Chondrocyte (in vitro differentiated cells): ENCODE measurements at regions not wholly inside any gene's neighbourhood (a gene's known extent, or its start where the extent isn't known, plus 50 kb on each side); places are given as distances from the start of the nearest gene placed in this dataset.

Source experiments
- DNase-seq: peaks from one replicate; pipeline ENCODE4 v3.0.0; 2021; ENCODE audit warnings: mixed read lengths, low spot score
- H3K27ac Mint-ChIP-seq: one replicate; pipeline ENCODE4 v1.8.0; 2021; ENCODE audit warnings: mild to moderate bottlenecking, moderate library complexity, mixed read lengths; ENCODE audit not compliant: unreplicated experiment
- H3K27me3 Mint-ChIP-seq: 2 replicates; pipeline ENCODE4 v1.8.0; 2021; ENCODE audit warnings: low read depth, mixed read lengths
- H3K36me3 Mint-ChIP-seq: 2 replicates; pipeline ENCODE4 v1.8.0; 2021; ENCODE audit warnings: low read depth, mixed read lengths
- H3K4me1 Mint-ChIP-seq: 2 replicates; pipeline ENCODE4 v1.8.0; 2021; ENCODE audit warnings: low read depth, mild to moderate bottlenecking, mixed read lengths
- H3K4me3 Mint-ChIP-seq: one replicate; pipeline ENCODE4 v1.8.0; 2021; ENCODE audit warnings: mild to moderate bottlenecking, moderate library complexity, mixed read lengths; ENCODE audit not compliant: unreplicated experiment
- H3K9me3 Mint-ChIP-seq: 2 replicates; pipeline ENCODE4 v1.8.0; 2021; ENCODE audit warnings: low read depth, mixed read lengths
- TF ChIP-seq, protein P1 (sequence below): fragments of 200-600 bp; sonication (generic); IDR thresholded peaks from 2 replicates; pipeline ENCODE4 v1.5.0; 2021; ENCODE audit warnings: antibody characterized with exemption, mild to moderate bottlenecking, moderate library complexity

DNA sequence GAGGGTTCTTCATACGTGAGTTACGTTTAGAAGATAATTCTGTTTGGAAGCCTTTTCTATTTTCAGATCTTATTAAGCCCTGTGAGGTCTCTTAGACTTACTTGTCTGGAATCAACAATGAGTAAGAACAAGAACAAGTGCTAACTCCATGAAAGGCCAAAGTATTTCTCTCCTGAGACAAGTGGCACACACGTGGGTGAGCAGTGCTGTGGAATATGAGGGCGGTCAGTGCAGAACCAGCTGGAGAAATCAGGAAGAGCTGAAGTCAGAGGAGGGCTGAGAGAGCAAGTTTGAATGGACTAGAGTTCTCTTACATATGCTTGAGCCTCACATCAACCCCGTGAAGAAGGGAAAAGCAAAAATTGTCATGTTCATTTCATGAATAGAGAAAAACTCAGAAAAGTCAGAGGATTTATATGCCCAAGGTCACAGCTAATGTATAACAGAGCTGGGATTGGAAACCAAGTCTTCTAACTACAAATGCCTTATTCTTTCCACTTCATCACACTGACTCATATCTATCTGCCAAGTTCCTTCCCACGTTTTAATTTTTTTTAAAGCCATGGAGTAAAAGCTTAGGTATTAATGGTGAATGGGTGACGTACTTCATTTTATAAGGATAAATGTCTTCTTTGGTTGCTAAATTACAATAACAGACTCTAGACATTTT, 201.3 kb upstream of the DTNBP1 start:
- Mint-ChIP-seq H3K9me3 (no peaks in the 10 kb centered on the region), H3K27ac (no peak overlapping the region), H3K4me3 (no peak overlapping the region), H3K4me1 (peaks cover 6% of the 10 kb centered on the region), H3K36me3 (no peaks in the 10 kb centered on the region), H3K27me3 (no peaks in the 10 kb centered on the region)
- TF ChIP-seq, protein P1, sequence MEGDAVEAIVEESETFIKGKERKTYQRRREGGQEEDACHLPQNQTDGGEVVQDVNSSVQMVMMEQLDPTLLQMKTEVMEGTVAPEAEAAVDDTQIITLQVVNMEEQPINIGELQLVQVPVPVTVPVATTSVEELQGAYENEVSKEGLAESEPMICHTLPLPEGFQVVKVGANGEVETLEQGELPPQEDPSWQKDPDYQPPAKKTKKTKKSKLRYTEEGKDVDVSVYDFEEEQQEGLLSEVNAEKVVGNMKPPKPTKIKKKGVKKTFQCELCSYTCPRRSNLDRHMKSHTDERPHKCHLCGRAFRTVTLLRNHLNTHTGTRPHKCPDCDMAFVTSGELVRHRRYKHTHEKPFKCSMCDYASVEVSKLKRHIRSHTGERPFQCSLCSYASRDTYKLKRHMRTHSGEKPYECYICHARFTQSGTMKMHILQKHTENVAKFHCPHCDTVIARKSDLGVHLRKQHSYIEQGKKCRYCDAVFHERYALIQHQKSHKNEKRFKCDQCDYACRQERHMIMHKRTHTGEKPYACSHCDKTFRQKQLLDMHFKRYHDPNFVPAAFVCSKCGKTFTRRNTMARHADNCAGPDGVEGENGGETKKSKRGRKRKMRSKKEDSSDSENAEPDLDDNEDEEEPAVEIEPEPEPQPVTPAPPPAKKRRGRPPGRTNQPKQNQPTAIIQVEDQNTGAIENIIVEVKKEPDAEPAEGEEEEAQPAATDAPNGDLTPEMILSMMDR = no peak
- no peak for DNase-seq

DNA sequence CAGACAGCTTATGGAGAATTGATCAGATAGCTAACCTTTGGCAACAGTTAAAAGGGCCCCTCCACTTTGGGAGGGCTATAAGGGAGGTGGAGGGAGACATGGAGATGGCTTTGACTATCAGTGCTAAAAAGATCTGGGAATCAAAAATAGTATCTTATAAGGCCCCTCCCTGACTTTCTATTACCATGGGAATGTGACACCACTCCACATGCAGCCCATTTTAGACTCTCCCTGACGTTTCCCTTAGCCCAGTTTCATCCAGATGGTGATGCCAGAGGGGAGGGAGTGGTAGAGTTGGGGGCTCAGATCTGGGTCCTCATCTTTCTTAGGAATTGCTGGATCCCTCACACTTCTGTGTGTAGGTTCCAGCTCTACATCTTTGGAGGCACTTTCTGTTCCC, 200.0 kb upstream of the DTNBP1 start:
- no peaks in the 10 kb centered on the region for H3K36me3 Mint-ChIP-seq
- H3K9me3 Mint-ChIP-seq = no peaks in the 10 kb centered on the region
- H3K4me3 Mint-ChIP-seq = no peak overlapping the region
- TF ChIP-seq, protein P1 = no peak
- no peaks in the 10 kb centered on the region for H3K27me3 Mint-ChIP-seq
- no peak overlapping the region for H3K27ac Mint-ChIP-seq
- H3K4me1 Mint-ChIP-seq = peaks cover 6% of the 10 kb centered on the region
- DNase-seq = no peak

DNA sequence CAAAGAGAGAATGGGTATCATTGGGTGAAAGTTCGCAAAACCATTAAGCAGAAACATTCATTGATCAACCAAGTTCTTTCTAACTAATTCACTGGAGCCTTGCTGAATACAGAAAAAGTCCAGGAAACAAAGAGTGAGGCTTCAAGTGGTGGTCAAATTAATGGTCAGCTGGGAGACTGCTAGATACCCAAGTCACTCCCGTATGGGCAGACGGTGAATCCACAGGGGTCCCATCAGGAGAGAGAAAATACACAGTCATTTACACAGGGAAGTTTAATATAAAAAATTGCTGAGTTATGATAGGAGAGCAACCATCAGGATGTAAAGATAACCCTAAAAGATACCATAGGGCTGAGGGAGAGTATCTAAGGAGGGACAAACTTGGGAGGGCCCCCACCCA, 198.7 kb upstream of the DTNBP1 start:
- Mint-ChIP-seq H3K36me3 (no peaks in the 10 kb centered on the region), H3K4me1 (peaks cover 4% of the 10 kb centered on the region), H3K4me3 (no peak overlapping the region), H3K27me3 (no peaks in the 10 kb centered on the region), H3K27ac (no peak overlapping the region), H3K9me3 (no peaks in the 10 kb centered on the region)
- no peak for DNase-seq
- TF ChIP-seq, protein P1 = no peak

DNA sequence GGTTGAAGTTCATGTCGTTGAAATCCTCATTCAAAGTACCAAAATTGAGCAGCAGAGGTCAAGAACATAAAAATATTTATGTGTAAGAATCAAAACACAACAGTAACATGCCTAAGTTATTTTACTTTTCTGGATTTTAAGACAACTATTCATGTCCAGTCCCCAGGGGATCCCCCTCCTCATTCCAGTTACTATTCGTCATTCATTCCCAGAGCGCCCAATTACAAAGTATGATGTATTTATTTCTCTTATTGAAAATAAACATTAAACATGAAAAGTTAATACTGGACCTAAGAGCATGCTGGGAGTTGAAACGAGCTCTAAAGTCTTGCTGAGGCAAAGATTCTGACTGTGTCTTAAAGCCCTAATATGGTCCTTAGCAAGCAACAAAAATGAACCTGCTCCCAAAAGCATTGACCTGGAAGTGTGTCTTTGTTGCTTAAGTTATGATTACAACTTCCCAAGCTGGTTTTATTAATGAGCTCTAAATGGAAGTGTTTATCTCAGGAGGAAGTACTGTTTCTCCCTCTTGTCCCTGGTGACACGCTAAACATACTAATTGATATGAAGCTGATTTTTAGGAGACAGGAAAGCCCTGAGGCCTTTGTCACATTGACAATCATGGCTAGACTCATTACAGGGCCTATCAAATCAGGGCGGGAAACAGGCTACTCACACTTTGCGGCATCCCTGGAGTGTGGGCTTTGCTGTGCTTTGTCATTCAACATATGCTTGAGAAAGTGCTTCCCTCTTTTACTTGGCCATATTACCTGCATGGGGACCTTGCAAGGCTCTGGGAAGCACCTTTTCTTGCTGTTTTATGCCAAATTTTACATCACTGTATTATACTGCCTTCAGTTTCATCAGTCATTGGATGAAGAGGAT, 192.2 kb upstream of the DTNBP1 start:
- DNase-seq = no peak
- no peaks in the 10 kb centered on the region for H3K27me3 Mint-ChIP-seq
- TF ChIP-seq, protein P1 = no peak

DNA sequence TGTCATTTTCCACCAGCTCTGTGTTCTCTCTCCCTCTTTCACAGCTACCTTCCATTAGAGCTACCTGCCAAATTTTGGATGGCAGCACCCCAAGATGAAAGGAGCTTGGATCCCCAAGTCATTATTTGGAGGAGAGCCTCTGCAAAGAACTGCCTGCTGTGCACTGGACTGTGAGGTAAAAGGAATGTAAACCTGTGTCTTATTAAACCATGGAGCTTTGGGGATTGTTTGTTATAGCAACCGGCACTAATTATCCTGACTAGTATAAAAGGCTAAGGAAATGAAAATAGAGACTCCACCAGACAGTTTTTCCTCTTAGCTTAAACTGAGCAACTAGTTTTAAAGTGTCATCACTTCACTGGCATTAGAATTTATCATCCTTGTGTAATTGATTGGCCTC, 191.6 kb upstream of the DTNBP1 start:
- H3K27me3 Mint-ChIP-seq = no peaks in the 10 kb centered on the region
- H3K27ac Mint-ChIP-seq = no peak overlapping the region
- no peak for DNase-seq
- no peak overlapping the region for H3K4me3 Mint-ChIP-seq
- no peaks in the 10 kb centered on the region for H3K36me3 Mint-ChIP-seq
- TF ChIP-seq, protein P1 = no peak
- H3K4me1 Mint-ChIP-seq = peaks cover 8% of the 10 kb centered on the region
- peaks cover 3% of the 10 kb centered on the region for H3K9me3 Mint-ChIP-seq

More for the DNA sequence above, 192.2 kb upstream of the DTNBP1 start:
- peaks cover 3% of the 10 kb centered on the region for H3K9me3 Mint-ChIP-seq
- no peak overlapping the region for H3K27ac Mint-ChIP-seq
- H3K4me1 Mint-ChIP-seq = peaks cover 8% of the 10 kb centered on the region
- no peaks in the 10 kb centered on the region for H3K36me3 Mint-ChIP-seq
- H3K4me3 Mint-ChIP-seq = no peak overlapping the region
